GM12872 (cell line): ENCODE measurements at regions not wholly inside any gene's neighbourhood (a gene's known extent, or its start where the extent isn't known, plus 50 kb on each side); places are given as distances from the start of the nearest gene placed in this dataset.

Source experiments
- TF ChIP-seq, protein P1 (sequence below): IDR thresholded peaks from 3 replicates; pipeline ENCODE4 v1.5.1; 2011; ENCODE audit warnings: low read depth, mild to moderate bottlenecking, low read length, moderate library complexity; ENCODE audit not compliant: insufficient read depth

DNA sequence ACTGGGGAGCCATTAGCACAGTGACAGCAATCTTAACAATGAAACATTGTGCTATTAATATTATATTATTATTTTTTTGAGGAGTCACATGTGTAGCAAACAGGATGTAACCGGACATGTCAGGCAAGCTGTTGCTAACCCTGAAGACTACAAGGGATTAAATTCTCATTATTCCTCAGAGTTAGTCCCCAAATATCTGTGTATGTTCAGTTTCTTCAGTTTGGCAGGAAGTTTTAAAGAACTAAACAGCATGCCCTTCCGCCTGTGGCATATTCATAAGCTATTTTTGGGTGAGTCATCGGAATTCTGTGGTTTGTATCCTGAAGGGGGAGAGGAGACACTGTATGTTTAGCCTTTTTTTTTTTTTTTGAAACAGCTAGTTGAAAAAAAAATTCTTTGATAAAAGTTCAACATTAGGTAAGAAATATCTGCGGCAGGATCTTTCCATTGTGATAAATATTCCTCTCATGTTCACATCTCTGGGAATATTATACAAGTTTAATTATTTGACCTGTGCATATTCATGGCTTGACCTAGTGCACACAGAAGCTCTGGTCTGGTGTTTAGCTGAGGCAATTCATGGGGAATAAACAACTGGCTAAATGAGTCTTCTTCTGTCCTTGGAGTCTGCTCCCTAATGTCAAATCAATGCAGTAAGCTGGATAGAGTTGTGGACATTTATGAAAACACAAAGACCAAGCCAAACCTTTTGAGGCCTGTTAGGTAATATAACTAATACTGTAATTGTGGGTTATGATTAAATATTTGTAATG, 202.7 kb upstream of the CDKN2B start:
- TF ChIP-seq, protein P1, sequence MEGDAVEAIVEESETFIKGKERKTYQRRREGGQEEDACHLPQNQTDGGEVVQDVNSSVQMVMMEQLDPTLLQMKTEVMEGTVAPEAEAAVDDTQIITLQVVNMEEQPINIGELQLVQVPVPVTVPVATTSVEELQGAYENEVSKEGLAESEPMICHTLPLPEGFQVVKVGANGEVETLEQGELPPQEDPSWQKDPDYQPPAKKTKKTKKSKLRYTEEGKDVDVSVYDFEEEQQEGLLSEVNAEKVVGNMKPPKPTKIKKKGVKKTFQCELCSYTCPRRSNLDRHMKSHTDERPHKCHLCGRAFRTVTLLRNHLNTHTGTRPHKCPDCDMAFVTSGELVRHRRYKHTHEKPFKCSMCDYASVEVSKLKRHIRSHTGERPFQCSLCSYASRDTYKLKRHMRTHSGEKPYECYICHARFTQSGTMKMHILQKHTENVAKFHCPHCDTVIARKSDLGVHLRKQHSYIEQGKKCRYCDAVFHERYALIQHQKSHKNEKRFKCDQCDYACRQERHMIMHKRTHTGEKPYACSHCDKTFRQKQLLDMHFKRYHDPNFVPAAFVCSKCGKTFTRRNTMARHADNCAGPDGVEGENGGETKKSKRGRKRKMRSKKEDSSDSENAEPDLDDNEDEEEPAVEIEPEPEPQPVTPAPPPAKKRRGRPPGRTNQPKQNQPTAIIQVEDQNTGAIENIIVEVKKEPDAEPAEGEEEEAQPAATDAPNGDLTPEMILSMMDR: no peak

DNA sequence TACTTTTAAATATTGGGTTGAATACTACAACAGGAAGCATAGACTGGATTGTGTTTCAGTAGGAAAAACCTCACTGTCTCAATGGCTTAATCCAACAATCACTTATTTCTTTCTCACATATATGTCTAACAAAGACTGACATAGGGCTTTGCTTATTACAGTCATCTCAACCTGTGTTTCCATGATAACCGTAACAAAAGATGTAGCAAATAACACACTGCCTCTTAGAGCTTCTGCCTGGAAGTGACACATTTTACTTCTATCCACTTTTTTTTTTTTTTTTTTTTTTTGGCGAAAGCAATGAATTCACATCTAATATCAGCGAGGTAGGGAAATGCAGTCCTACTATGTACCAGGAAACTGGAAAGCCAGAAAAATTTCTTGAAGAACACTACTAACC, 204.9 kb upstream of the CDKN2B start:
- TF ChIP-seq, protein P1: no peak

DNA sequence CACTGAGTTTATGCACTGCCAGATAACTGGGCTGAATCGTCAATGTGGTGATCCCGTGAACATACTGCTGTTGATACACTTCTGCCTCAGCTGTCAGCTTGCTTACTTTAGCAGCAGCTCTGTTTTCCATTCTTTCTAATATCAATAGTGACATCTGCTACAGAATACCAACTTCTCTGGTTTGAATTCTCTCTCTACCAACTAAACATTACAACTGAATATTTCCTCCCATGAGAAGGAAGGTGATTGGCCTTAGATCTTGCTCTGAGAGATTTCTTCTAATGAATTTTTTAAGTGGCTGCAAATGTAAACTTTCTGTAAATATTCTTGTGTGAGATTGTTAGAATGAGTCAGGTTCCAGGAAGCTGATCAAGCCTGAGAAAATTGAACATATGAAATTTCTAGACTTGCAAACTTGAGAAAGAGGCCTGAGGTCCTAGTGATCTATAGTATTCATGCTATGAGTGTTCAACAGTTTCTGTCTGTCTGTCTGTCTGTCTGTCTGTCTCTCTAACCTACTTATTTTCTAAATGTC, 205.5 kb upstream of the CDKN2B start:
- TF ChIP-seq, protein P1: no peak

DNA sequence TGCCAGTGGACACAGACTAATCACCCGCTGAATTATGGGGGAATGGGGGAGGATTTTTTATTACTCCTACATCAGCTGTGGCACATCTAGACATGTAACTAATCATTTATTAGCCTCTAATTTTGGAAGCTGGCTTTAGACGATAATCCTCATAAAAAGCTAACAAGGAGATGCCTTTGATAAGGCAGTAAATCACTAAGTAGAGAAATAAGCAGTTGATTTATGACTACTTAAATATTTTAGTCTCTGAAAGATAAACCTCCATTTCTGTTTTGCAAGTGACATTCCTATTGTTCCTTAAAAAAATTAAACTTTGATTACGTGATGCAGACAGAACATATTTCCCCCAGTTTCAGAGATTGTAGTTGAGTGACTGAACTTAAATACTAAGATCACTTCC, 206.4 kb upstream of the CDKN2B start:
- TF ChIP-seq, protein P1: no peak

DNA sequence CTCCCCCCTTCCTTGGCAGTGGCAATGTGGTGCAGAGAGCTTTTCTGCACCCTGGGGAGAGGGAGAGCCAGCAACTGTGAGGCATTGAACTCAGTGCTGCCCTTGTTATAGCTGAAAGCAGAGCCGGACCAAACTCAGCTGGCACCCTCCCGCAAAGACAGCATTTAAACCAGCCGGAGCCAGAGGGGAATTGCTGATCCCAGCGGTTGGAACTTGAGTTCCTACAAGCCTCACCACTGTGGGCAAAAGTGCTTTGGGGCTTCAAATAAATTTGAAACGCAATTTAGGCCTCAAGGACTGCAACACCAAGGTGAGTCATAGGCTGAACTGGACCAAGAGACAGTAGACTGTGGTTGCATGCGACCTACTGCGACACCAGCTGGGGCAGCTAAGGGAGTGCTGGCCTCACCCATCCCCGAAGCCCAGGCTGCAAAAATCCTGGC, 207.6 kb upstream of the CDKN2B start:
- TF ChIP-seq, protein P1: no peak

DNA sequence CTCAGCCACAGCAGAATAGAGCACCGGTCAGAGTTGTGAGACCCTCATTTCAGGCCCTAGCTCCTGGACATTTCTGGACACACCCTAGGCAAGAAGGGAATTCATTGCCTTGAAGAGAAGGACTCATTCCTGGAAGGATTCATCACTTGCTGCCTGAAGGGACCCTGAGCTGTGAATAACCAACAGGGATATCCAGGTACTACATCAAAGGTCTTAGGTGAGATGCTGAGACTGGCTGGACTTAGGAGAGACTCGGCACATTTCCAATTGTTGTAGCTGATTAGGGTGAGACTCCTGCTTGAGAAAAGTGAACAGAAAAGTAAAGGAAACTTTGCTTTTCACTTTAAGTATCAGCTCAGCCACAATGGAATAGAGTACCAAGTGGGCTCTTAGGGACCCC, 208.1 kb upstream of the CDKN2B start:
- TF ChIP-seq, protein P1: no peak

DNA sequence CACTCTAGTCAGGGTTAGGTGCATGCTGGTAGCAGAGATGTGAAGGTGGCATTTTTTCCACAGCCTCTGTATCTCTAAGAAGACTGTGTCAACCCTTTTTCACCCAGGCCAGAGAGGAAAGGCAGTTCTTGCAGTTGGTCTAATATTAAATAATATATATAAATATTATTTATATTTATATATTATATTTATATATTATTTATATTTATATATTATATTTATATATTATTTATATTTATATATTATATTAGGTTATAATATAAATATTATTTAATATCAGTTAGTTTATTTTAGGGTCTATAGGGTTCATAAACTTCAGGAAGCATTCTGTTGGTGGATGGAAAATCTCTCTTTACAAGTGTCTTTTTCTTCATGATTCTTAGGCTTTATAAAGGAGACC, 218.6 kb upstream of the DMRTA1 start:
- TF ChIP-seq, protein P1: no peak
